CD14-positive monocyte (primary cell): ENCODE measurements at regions not wholly inside any gene's neighbourhood (a gene's known extent, or its start where the extent isn't known, plus 50 kb on each side); places are given as distances from the start of the nearest gene placed in this dataset.

ENCODE experiments used
- DNase-seq, 3 donors: peaks; one replicate each; pipeline ENCODE4 v3.0.0-alpha.2; 2011 to 2022
- H2AFZ ChIP-seq: 2 replicates; pipeline ENCODE4 v1.6.0; 2012; ENCODE audit warnings: mild to moderate bottlenecking, low read depth, low read length, inconsistent platforms; ENCODE audit not compliant: insufficient read depth, poor library complexity, severe bottlenecking
- H3K27ac ChIP-seq, 2 donors: 1 replicate in 1 of 2; 2 replicates in 1 of 2; pipeline ENCODE4 v1.5.1; 2012 to 2013; ENCODE audit warnings: low read length in 2 of 2, control low read depth in 1 of 2, inconsistent platforms in 1 of 2, low read depth in 1 of 2, mild to moderate bottlenecking in 1 of 2
- H3K27me3 ChIP-seq, 2 donors: one replicate each; pipeline versions ENCODE4 v1.6.0 to v1.6.1; 2011 to 2013; ENCODE audit warnings: low read length in 2 of 2; ENCODE audit not compliant: control insufficient read depth in 2 of 2, insufficient read depth in 2 of 2
- H3K36me3 ChIP-seq, 2 donors: replicated peaks in 1 of 2; 1 replicate in 1 of 2; 2 replicates in 1 of 2; pipeline versions ENCODE4 v1.5.1 to v1.6.1; 2012 to 2013; ENCODE audit warnings: low read length in 2 of 2, control low read depth in 1 of 2, inconsistent platforms in 1 of 2, mild to moderate bottlenecking in 1 of 2; ENCODE audit not compliant: insufficient read depth in 2 of 2, control insufficient read depth in 1 of 2
- H3K4me1 ChIP-seq, 2 donors: 1 replicate in 1 of 2; 2 replicates in 1 of 2; pipeline versions ENCODE4 v1.5.1 to v1.6.1; 2012 to 2013; ENCODE audit warnings: low read length in 2 of 2, control low read depth in 1 of 2, inconsistent platforms in 1 of 2, mild to moderate bottlenecking in 1 of 2, moderate library complexity in 1 of 2; ENCODE audit not compliant: insufficient read depth in 2 of 2, control insufficient read depth in 1 of 2
- H3K4me2 ChIP-seq: replicated peaks from 2 replicates; pipeline ENCODE3; 2012; ENCODE audit warnings: low read length, moderate library complexity, mild to moderate bottlenecking; ENCODE audit not compliant: poor library complexity, severe bottlenecking; ENCODE audit errors: extremely low read depth
- H3K4me3 ChIP-seq, 3 experiments: fragments of 200-600 bp in 1 of 3; sonication (generic) in 1 of 3; replicated peaks in 1 of 3; 1 replicate in 2 of 3; 2 replicates in 1 of 3; pipeline ENCODE4 v1.5.1; 2011 to 2013; ENCODE audit warnings: low read length in 3 of 3, mild to moderate bottlenecking in 3 of 3, control low read depth in 2 of 3, low read depth in 2 of 3, inconsistent platforms in 1 of 3, moderate library complexity in 1 of 3
- H3K79me2 ChIP-seq: 2 replicates; pipeline ENCODE4 v1.6.0; 2012; ENCODE audit warnings: mild to moderate bottlenecking, control low read depth, inconsistent platforms, low read length, moderate library complexity; ENCODE audit not compliant: insufficient read depth
- H3K9ac ChIP-seq: 2 replicates; pipeline ENCODE4 v1.6.0; 2017; ENCODE audit warnings: low read length, mild to moderate bottlenecking; ENCODE audit not compliant: insufficient read depth, poor library complexity, severe bottlenecking
- H3K9me3 ChIP-seq, 2 donors: replicated peaks in 1 of 2; 1 replicate in 1 of 2; 2 replicates in 1 of 2; pipeline versions ENCODE4 v1.5.1 to v1.6.1; 2012 to 2013; ENCODE audit warnings: low read length in 2 of 2, control low read depth in 1 of 2; ENCODE audit not compliant: control insufficient read depth in 1 of 2, insufficient read depth in 1 of 2
- H4K20me1 ChIP-seq: 2 replicates; pipeline ENCODE4 v1.6.0; 2012; ENCODE audit warnings: mild to moderate bottlenecking, low read length, control low read depth, moderate library complexity; ENCODE audit not compliant: insufficient read depth
- H3K27ac Mint-ChIP-seq, 7 donors: one replicate each; pipeline ENCODE4 v1.8.0; 2020; ENCODE audit warnings: mild to moderate bottlenecking in 7 of 7, mixed read lengths in 7 of 7, moderate library complexity in 6 of 7, inconsistent platforms in 2 of 7
- H3K27me3 Mint-ChIP-seq, 3 donors: one replicate each; pipeline ENCODE4 v1.8.0; 2021 to 2022; ENCODE audit warnings: low read depth in 3 of 3, mild to moderate bottlenecking in 3 of 3, mixed read lengths in 3 of 3, moderate library complexity in 3 of 3, inconsistent platforms in 1 of 3
- H3K36me3 Mint-ChIP-seq, 2 donors: one replicate each; pipeline ENCODE4 v1.8.0; 2020; ENCODE audit warnings: mixed read lengths in 2 of 2, inconsistent platforms in 1 of 2, mild to moderate bottlenecking in 1 of 2
- H3K4me1 Mint-ChIP-seq: one replicate; pipeline ENCODE4 v1.8.0; 2020; ENCODE audit warnings: mild to moderate bottlenecking, mixed read lengths
- H3K4me3 Mint-ChIP-seq, 2 donors: one replicate each; pipeline ENCODE4 v1.8.0; 2020; ENCODE audit warnings: mild to moderate bottlenecking in 2 of 2, mixed read lengths in 2 of 2, moderate library complexity in 1 of 2
- H3K9me3 Mint-ChIP-seq, 7 donors: one replicate each; pipeline ENCODE4 v1.8.0; 2020 to 2022; ENCODE audit warnings: mixed read lengths in 7 of 7, mild to moderate bottlenecking in 6 of 7, moderate library complexity in 6 of 7, inconsistent platforms in 2 of 7
- CTCF ChIP-seq: fragments of 200-600 bp; IDR thresholded peaks from one replicate; pipeline ENCODE4 v1.8.0; 2022; ENCODE audit warnings: antibody characterized with exemption, mild to moderate bottlenecking
- WGBS: methylation state at CpG from one replicate; pipeline ENCODE4 v1.1.5; 2013; ENCODE audit warnings: missing lambda C conversion rate; ENCODE audit not compliant: insufficient coverage; 5-methylcytosine and 5-hydroxymethylcytosine counted together
- intact Hi-C, 2 donors: fragments of 100-400 bp; cut with micrococcal nuclease; formaldehyde crosslinking; loops; one replicate each; pipeline versions ENCODE4 v1.15.0 to v1.15.1; 2023

- H3K36me3 ChIP-seq: no peaks in the 10 kb centered on the region
- Mint-ChIP-seq H3K4me1 (peaks cover 2% of the 10 kb centered on the region), H3K36me3 (no peaks in the 10 kb centered on the region), H3K27ac (no peak overlapping the region), H3K9me3 (peaks cover 0 to 4% (median 0%) of the 10 kb centered on the region in 7 donors), H3K27me3 (no peaks in the 10 kb centered on the region), H3K4me3 (no peak overlapping the region)
- DNase-seq: no peak
- no peaks in the 10 kb centered on the region for H3K9me3 ChIP-seq
- intact Hi-C loops: no loop called here
- no peaks in the 10 kb centered on the region for H3K4me1 ChIP-seq
- no peaks in the 10 kb centered on the region for H3K27me3 ChIP-seq
- no peak overlapping the region for H2AFZ ChIP-seq
- WGBS: 76% methylated on average over 3 of the region's 3 CpGs
- no peak overlapping the region for H3K4me2 ChIP-seq
- H3K4me3 ChIP-seq: no peak overlapping the region
- no peaks in the 10 kb centered on the region for H3K79me2 ChIP-seq
- no peak overlapping the region for H3K27ac ChIP-seq
- no peak for TF ChIP-seq CTCF
- no peaks in the 10 kb centered on the region for H4K20me1 ChIP-seq
- no peak overlapping the region for H3K9ac ChIP-seq
Measured at GRCh38 chr12:29054858-29055663, 94.0 kb upstream of the FAR2 start.

- Mint-ChIP-seq H3K27me3 (no peaks in the 10 kb centered on the region), H3K36me3 (no peaks in the 10 kb centered on the region), H3K9me3 (peaks cover 0 to 3% (median 2%) of the 10 kb centered on the region in 7 donors), H3K27ac (peak overlapping the region; percentile 4 to 89 (median 81)), H3K4me1 (peaks cover 35% of the 10 kb centered on the region), H3K4me3 (peak overlapping the region in 1 of 2 donors; percentile 66)
- Histone ChIP-seq H3K9me3 (no peaks in the 10 kb centered on the region), H4K20me1 (no peaks in the 10 kb centered on the region), H3K79me2 (no peaks in the 10 kb centered on the region), H3K27me3 (no peaks in the 10 kb centered on the region), H3K4me2 (peak overlapping the region; percentile 2), H3K4me1 (peaks cover 25 to 32% of the 10 kb centered on the region in 2 donors), H3K9ac (no peak overlapping the region), H3K4me3 (peak overlapping the region in 1 of 3 experiments; percentile 3), H3K27ac (peak overlapping the region in 1 of 2 donors; percentile 56), H2AFZ (no peak overlapping the region), H3K36me3 (no peaks in the 10 kb centered on the region)
- intact Hi-C loops: loop anchor here in 1 of 2 donors (10.0 kb wide), 1 partner anchor 89 kb away; no protein-coding TSS in a partner anchor
- TF ChIP-seq CTCF: no peak
- DNase-seq: peak; percentile 77 to 92 (median 89)
- WGBS: no CpG with 5 or more reads among the region's 1 CpG
Measured at GRCh38 chr12:29066011-29066588, 83.0 kb upstream of the FAR2 start.
